Vagina (tissue), 2 donors: ENCODE measurements at regions not wholly inside any gene's neighbourhood (a gene's known extent, or its start where the extent isn't known, plus 50 kb on each side); places are given as distances from the start of the nearest gene placed in this dataset.

Experiments
- POLR2A ChIP-seq, 2 donors: fragments of 450-650 bp; IDR thresholded peaks; one replicate each; pipeline ENCODE4 v1.6.1; 2017; ENCODE audit warnings: antibody characterized with exemption in 2 of 2, mild to moderate bottlenecking in 2 of 2, moderate library complexity in 2 of 2
- POLR2AphosphoS5 ChIP-seq, 2 donors: sonication (generic); formaldehyde crosslinking; IDR thresholded peaks; one replicate each; pipeline ENCODE4 v1.9.0; 2017; ENCODE audit warnings: antibody characterized with exemption in 2 of 2, mild to moderate bottlenecking in 2 of 2, low read depth in 1 of 2; ENCODE audit not compliant: insufficient read depth in 1 of 2
- TF ChIP-seq, protein P1 (sequence below), 3 experiments: fragments of 450-650 bp in 2 of 3; fragments of 200-600 bp in 1 of 3; sonication (generic) in 1 of 3; IDR thresholded peaks; one replicate each; pipeline ENCODE4 v1.5.1; 2017 to 2019; ENCODE audit warnings: antibody characterized with exemption in 3 of 3, mild to moderate bottlenecking in 2 of 3, moderate library complexity in 2 of 3

DNA sequence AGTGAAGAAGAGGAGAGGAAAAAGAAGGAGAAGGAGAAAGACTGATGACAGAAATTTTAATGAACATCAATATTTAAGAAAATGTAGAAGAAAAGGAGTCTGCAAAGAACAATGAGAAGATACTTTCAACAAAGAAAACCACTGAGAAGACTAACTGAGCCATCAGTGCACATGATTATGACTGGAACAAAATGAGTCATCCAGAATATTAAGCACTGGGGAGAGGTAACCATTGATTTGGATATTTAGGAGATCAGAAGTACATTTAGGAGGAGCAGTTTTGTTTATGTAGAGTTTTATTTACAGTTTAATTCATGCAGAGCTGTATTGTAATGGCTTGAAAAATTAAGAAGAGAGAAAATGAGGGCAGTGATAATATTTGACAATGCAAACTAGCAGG is 159.1 kb downstream of the C12orf50 start:
- TF ChIP-seq, protein P1, sequence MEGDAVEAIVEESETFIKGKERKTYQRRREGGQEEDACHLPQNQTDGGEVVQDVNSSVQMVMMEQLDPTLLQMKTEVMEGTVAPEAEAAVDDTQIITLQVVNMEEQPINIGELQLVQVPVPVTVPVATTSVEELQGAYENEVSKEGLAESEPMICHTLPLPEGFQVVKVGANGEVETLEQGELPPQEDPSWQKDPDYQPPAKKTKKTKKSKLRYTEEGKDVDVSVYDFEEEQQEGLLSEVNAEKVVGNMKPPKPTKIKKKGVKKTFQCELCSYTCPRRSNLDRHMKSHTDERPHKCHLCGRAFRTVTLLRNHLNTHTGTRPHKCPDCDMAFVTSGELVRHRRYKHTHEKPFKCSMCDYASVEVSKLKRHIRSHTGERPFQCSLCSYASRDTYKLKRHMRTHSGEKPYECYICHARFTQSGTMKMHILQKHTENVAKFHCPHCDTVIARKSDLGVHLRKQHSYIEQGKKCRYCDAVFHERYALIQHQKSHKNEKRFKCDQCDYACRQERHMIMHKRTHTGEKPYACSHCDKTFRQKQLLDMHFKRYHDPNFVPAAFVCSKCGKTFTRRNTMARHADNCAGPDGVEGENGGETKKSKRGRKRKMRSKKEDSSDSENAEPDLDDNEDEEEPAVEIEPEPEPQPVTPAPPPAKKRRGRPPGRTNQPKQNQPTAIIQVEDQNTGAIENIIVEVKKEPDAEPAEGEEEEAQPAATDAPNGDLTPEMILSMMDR (IDR thresholded peaks at IDR 0.05), result no peak
- TF ChIP-seq POLR2AphosphoS5 (IDR thresholded peaks at IDR 0.05; ENCODE audit: insufficient read depth in 1 of 2, low read depth in 1 of 2) (no peak), POLR2A (IDR thresholded peaks at IDR 0.05) (no peak)
